ENCODE measurements at regions not wholly inside any gene's neighbourhood (a gene's known extent, or its start where the extent isn't known, plus 50 kb on each side); places are given as distances from the start of the nearest gene placed in this dataset.
"Not testable (repeated sequence)": the region's sequence is repeated elsewhere in the genome, so short reads cannot be mapped to it uniquely, and the experiment has no call there.

DNA sequence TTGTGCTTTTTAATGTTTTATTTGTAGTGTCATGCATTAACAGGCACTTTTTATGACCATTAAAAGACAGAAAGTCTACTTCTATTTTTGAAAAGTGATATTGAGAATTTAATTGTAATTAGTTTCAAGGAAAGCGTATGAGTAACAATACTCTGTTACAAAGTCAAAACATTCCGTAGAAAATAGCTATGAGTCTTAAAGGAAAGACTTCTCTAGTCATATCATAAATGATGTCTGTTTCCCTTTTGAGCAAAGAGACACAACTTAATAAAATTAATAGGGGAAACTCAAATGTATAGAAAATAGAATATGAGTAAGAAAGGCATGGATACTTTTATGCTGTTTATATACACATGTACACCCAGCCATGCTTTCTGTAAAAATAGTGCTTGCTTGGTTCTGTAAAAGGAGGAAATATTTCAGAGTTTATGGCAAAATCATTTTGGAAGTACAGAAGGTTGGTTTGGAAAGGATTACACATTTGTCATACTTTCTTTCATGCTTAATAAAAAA is 107.8 kb upstream of the AHI1 start:
- DNase-seq (ENCODE audit: low read depth): no peak

DNA sequence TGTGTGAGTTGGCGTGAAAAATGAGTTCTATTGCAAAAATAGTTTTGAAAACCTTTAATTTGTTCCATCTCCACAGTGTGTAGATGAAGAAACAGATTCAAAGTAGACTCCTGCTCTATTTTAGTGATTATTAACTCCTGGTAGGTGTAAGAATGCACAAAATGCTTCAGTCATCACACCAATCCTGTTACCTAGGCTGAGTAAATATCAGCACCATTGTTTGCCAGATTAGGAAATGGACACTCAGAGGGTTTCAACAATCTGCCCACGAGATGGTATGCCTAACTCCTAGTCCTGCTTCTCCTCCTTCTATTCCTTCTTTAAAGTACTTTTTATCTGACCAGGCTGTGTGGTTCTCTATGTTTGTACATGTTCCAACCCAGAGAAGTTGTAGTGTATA is 108.9 kb upstream of the AHI1 start:
- DNase-seq (ENCODE audit: low read depth): no peak

DNA sequence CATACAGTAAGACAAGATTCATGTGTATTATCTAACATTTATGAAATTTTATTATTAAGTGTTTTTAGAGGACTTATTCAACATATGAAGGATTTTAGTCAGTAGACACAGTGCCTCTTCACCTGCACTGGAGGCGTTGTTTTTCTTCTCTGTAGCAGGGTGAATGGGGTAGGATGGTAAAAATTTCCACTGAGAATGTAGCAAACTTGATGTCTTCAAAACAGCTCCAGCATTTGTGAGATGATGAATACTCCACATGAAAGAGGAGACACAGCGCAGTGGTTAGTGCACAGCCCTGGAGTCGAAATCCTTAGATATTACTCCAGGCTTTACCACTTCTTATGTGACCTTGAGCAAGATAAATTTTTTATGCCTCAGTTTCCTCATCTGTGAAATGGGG is 110.5 kb upstream of the AHI1 start:
- no peak for DNase-seq (ENCODE audit: low read depth)

DNA sequence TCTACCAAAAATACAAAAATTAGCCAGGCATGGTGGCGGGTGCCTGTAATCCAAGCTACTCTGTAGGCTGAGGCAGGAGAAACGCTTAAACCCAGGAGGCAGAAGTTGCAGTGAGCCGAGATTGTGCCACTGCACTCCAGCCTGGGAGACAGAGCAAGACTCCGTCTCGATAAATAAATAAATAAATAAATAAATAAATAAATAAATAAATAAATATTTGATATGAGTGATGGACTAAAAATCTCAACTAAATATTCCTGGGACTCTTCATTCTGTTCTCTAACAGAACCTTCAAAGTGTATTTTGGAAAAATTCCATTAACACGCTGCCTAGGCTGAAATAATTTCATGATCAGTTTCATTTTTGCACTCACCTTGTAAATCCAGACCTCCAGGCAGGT is 112.7 kb upstream of the AHI1 start:
- not testable (repeated sequence) for DNase-seq (ENCODE audit: low read depth)

DNA sequence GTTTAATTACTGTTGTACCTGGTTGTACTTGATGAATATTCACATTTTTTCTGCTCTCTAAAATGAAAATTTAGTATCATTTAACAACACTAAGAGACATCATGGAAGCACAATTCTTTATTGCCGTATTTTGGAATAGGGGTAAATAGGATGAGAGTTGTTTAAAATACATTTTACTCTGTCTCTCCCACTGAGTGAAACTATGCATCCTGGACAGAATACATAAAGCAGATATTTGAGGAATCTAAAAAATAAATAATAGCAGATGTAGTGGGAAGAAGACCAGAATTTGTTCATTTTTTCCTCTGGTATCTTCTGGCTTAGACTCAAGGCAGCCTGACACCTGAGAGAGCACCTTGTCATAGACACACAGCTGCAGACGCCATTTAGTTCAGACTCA is 119.1 kb upstream of the AHI1 start:
- DNase-seq (ENCODE audit: low read depth): no peak

DNA sequence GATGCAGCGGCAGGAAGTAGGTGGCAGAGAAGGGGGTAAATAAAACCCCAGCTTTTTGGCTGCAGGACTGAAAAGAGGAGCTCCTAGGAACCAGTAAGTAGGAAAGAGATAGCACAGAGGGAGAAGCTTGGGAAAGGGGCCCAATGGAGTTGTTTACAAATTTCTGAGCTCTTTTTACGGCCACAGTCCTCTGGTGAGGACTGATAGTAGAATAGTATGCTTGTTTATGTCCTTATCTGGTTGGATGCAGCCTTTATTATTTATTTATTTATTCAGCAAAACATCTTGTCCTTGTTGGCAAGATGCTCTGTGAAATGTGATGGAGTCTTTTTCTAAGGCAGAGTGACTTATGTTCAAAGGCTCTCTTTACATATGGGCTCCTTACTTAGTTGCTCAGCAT is 119.7 kb upstream of the AHI1 start:
- DNase-seq (ENCODE audit: low read depth): no peak

DNA sequence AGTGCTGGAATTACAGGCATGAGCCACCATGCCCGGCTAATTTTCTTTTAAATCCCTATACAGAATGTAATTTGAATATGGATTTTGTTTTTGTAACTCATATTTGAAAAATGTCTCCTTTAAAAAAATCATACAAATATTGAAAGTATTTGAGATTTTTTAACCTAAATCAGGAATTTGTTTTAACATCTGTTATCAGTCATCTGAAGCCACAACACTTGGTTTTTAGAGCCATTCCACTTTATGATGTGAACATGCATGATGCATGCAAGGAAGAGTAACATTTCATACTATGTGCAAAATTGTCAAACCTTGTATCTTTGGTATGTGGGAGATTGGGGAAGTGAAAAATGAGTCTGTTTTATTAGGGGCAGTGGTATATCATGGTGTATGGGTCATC is 124.5 kb upstream of the AHI1 start:
- DNase-seq (ENCODE audit: low read depth): no peak

DNA sequence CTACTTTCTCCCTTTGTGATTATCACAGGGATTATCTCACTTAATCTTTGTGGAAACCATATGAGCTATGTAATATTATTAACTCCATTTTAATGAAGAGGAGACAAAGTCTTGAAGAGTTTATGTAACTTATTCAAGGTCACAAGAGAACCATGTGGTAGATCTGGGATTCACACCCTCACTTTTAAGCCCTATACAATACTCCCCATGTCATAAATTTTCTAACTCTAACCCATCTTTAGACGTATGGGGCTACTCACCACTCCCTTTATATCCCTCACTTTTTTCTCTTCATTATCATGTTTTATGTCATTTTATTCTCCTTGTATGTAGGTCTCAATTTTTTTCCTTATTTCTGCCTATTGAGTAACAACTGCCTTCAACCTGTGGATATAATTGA is 126.4 kb upstream of the AHI1 start:
- DNase-seq (ENCODE audit: low read depth): no peak

DNA sequence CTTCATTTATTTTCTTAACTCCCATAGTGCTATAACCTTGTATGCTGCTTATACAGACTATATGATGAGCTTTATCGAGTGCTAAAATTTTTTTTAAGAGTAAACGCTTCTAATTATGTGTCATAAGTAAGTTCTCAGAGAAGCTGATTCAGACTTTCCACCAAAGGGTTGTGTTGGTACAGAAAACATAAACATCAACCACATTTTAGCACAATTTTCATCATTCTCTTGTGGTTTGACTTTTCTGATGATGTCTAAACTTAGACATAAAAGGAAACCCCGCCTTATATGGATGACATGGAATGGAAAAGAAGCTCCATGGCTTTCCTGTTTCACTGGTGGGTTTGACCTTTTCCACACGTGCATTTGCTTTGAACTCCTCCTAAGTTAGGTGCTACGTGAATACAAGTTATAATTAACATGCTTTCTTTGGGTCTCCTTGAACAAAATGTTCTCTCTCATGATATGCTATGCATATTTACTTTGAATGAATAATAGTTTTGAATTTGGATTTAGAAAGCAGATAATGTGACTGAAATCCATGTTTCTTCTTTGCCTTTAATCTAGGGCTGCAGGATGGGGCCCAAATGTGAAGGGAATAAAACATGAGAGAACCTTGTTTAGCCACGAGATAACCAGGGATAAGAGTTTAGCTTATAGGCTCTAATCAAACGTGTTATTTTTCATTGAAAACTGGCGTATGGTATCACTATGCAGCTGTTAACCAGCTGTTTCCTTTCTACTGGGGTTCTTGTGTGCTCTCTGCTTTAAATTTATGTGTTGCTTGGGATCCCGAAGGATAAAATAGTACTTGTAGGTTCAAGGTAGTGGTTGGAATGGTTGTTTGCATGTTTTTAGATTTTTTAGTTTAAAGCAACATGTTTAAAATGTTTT is 127.1 kb upstream of the AHI1 start:
- DNase-seq (ENCODE audit: low read depth): no peak

DNA sequence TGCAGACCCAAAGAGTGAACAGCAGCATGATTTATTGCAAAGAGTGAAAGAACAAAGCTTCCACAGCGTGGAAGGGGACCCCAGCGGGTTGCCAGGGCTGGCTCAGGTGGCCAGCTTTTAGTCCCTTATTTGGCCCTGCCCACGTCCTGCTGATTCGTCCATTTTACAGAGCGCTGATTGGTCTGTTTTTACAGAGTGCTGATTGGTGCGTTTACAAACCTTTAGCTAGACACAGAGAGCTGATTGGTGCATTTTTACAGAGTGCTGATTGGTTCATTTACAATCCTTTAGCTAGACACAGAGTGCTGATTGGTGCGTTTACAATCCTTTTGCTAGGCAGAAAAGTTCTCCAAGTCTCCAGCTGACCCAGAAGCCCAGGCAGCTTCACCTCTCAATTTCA is 128.5 kb upstream of the AHI1 start:
- not testable (repeated sequence) for DNase-seq (ENCODE audit: low read depth)

DNA sequence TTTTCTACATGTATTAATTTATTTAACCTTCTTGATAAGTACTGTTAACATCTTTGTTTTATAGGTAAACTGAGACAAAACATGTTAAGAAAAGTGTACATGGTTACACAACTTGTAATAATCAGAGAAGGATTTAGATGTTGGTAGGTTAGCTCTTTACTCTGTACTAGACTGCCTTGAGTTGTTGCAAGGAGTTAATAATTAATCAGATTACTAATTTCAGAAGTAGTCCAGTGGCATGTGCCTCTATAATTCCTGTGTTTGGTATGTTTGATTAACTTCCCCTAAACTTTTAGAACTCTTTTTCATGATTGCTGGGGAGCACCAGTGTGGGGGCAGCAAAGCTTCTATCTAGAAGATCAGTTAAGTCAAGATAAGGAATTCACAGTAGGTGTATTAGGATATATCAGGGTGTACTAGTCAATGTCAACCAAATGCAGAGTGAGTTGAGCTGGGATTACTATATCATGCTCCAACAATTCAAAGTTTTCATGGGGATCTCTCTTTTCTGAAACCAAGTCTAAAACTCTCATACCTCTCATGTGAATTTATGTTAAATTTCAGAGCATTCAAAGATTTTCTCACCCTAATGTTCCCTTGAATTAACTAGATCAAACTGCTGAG is 129.7 kb upstream of the AHI1 start:
- DNase-seq (ENCODE audit: low read depth): no peak

DNA sequence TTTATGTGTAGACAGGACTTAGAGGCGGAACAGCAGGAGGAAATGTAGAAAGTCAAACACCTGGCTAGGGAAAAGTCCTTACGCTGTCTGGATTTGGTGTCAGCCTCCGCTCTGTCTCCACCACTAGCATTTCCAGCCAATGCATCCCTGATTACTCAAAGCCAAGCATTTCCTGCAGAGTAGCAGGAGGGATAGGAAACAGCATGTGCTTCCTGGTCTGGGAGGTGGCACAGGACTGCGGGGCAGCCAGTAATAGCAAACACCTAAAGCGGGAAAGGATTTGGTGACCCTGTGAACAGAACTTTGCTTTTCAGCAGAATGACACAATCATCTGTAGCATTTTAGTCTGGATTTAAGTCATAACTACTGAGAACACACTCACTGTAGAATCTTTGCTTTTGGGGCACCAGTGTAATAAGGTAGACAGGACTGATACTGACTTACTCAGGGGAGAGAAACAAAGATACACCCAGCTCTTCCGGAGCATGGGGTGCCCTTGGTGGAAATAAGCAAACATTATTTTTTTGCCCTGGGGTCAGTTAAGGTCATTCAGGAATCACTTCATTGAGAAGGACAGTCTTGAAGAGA is 133.3 kb upstream of the AHI1 start:
- DNase-seq (ENCODE audit: low read depth): no peak

DNA sequence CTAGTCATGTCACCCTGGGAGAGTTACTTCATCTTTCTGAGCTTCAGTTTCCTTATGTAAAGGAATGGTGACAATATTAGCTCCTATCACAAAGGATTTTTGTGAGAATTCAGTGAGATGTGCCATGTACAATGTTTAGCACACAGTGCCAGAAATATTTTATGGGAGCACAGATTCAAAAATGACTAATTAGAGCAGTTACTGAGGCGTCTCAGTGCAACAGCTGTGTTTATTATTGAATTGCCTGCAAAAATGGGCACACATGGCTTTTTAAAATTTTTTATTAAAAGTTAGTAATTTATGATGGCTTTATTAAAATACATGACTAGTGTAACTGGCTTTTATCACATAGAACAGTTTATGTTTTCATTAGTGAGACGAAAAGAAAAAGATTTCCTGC is 134.3 kb upstream of the AHI1 start:
- DNase-seq (ENCODE audit: low read depth): no peak

DNA sequence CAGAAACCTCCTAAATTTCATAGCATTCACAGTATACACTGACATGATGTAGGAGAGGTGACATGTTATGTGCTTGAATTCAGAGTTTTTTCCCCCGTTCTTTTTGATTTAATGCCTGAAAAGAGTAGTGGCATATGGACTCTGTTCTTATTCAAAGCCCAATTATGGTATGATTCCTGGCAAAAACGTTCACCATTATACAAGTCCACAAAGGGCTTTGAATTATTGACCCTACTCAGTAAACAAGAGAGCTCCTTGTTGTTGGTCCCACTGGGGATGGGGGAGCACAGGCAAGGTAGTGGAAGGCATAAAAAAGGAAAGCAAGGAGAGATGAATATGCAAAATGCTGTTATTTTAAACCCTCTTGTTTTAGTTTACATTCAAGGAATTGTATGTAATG is 136.0 kb upstream of the AHI1 start:
- no peak for DNase-seq (ENCODE audit: low read depth)

DNA sequence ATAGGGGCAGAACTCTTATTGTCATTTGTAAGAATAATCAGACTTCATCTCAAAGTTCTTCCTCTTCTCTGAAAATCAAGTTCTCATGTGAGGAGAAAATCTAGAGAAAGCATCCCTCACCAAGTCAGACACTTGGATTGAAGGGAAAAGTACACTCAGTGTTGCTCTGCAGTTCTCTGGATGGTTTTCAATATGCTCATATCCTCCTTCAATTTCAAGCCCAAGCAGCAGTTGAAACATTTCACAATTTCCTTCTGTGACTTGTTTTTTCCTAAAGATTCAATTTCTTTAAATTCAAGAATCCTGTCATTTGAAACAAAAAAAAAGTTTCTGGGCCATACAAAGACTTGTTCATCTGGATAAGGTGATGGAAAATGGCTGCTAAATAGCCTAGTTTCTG is 140.2 kb upstream of the AHI1 start:
- no peak for DNase-seq (ENCODE audit: low read depth)

DNA sequence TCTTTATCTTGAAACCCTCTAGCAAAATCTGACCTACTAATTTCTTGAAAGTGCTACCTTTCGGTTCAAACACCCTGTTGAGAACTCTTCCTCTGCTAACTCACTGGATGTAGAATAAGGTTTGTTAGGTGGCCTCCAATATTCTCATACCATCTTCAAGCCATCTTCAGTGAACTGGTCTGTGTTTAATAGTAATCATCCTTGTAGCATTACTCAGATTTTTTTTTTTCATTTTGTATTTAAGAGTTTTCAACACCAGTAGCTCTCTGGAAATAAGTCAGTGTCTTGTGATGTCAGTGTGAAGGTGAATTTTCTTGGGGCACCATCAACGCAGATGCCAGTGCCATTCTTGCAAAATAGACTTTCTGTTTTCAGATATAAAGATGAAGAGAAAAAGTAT is 140.6 kb upstream of the AHI1 start:
- no peak for DNase-seq (ENCODE audit: low read depth)

DNA sequence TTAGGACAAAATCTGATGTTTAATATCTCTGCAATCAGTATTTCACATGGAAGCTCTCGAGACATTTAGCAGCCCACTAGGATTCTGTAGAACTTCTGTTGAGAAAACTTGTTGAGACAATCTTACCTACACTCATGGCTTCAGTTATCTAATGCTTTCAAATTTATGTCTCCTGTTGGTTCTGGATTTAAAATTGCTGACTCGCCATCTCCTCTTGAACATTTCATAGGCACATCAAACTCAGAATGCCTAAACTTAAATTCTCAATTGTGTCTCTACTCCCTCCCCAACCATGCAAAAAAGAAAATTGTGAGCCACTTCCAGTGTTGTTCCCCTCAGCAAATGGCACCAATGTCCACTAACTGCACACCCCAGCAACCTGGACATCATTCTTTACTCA is 142.5 kb upstream of the AHI1 start:
- DNase-seq (ENCODE audit: low read depth): no peak

DNA sequence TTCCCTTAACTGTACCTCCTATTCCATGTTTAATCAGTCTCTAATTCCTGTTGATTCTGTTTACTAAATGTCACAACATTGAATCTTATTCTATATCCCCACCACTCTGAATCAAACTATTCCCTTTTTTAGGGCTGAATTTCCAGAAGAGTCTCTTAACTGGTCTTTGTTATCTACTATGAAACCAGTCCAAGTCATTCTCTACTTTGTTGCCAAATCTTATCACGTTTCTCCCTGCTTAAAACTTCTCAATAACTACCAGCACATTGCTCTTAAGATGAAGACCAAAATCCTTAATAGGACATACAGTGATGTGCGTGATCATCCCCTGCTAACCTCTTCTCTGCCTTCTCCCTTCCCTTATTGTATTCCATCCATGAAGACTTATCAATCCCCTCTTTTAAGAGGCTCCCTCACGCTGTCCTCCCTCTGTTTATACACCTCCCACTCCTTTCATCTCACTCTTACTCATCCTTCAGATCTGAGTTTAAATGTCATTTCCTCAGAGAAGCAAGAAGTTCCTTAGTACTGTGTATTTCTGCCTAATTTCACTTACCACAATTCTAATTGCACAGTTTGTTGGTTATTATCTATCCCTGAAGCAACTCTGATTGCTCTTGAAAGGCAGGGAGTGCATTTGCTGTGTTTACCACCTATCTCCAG is 143.0 kb upstream of the AHI1 start:
- no peak for DNase-seq (ENCODE audit: low read depth)

DNA sequence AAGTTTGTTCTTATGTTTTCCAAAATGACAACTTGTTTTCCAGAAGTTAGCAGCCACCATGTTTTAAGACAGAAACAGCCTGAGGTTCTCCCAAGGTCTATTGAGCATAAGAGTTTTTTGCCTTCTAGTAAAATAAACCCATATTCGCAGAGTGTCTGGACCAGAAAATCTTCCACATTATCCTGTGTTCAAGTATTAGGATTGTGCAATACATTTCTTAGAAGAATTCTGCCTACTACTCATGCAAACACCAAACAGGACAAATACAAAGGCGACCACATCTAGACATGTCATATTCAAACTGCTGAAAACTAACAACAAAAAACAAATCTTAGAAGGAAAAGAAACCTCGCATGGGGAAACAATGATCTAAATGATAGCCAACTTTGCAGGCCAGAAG is 145.4 kb upstream of the AHI1 start:
- no peak for DNase-seq (ENCODE audit: low read depth)

DNA sequence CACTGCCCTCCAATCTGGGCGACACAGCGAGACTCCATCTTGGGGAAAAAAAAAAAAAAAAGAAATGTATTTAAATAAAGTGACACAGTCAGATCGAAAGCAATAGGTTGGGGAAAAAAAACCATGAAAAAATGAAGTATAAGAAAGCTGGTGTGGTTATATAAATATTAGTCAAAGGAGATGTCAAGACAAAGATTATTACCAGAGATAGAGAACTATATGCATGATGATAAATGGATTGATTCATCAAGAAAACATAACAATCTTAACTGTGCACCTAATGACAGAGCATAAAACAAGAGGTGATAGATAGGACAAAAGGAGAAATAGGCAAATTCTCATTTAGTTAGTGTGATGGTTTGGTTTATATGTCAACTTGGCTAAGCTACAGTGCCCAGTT is 146.9 kb upstream of the AHI1 start:
- DNase-seq (ENCODE audit: low read depth): no peak

DNA sequence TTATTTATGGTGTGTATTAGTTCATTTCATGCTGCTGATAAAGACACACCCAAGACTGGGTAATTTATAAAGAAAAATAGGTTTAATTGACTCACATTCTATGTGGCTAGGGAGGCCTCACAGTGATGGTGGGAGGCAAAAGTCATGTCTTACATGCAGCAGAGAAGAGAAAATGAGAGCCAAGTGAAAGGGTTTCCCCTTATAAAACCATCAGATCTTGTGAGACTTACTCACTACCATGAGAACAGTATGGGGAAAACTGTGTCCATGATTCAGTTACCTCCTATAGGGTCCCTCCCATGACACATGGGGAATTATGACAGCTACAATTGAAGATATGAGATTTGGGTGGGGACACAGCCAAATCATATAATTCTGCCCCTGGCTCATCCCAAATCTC is 150.0 kb upstream of the AHI1 start:
- no peak for DNase-seq (ENCODE audit: low read depth)

DNA sequence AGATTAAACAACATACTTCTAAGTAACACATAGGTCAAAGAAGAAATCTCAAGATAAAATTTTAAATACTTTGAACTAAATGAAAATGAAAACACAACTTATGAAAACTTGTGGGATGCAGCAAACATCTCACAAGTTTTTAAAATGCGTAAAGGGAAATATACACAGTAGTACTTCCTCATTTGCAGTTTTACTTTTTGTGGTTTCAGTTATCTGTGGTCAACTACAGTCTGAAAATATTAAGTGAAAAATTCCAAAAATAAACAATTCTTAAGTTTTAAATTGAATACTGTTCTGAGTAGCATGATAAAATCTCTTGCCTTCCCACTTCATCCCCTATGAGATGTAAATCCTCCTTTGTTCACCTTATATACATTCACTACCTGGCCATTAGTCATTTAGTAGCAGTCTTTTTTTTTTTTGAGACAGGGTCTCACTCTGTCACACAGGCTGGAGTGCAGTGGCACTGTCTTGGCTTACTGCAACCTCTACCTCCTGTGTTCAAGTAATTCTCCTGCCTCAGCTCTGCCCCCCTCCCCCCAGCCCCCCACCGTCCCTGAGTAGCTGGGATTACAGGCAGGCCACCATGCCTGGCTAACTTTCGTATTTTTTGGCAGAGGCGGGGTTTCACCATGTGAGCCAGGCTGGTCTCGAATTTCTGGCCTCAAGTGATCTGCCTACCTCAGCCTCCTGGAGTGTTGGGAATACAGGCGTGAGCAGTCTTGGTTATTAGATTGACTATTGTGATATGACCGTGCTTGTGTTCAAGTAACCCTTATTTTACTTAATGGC is 154.6 kb upstream of the AHI1 start:
- no peak for DNase-seq (ENCODE audit: low read depth)

Measured in HS-27A (cell line).